HG03039 (cell line): ENCODE measurements at regions not wholly inside any gene's neighbourhood (a gene's known extent, or its start where the extent isn't known, plus 50 kb on each side); places are given as distances from the start of the nearest gene placed in this dataset.
"Not testable (repeated sequence)": the region's sequence is repeated elsewhere in the genome, so short reads cannot be mapped to it uniquely, and the experiment has no call there.

ENCODE experiments used
- ATAC-seq: cut with Tn5 transposase; IDR thresholded peaks from one replicate; pipeline ENCODE4 v1.9.1; 2021; ENCODE audit warnings: mild to moderate bottlenecking, moderate library complexity; ENCODE audit not compliant: unreplicated experiment

DNA sequence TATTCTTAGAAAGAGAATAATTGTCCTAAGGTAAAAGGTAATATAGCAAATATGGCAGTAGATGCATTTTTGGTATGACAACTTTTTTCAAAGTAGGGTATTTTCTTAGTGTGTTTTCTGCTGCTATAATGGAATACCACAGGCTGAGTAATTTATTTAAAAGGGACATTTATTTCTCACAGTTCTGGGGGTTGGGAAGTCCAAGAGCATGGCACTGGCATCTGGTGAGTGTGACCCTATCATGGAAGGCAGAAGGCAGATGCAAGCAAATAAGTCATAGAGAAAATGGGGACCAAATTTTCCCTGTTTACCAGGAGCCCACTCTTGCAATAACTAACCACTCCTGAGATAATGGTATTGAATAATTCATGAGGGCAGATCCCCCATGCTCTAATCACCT is 922.5 kb upstream of the MAN1A1 start:
- no peak for ATAC-seq

DNA sequence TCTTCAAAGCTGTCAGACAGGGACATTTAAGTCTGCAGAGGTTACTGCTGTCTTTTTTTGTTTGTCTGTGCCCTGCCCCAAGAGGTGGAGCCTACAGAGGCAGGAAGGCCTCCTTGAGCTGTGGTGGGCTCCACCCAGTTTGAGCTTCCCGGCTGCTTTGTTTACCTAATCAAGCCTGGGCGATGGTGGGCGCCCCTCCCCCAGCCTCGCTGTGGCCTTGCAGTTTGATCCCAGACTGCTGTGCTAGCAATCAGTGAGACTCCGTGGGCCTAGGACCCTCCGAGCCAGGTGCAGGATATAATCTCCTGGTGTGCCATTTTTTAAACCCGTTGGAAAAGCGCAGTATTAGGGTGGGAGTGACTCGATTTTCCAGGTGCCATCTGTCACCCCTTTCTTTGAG is 918.7 kb upstream of the MAN1A1 start:
- ATAC-seq = not testable (repeated sequence)

DNA sequence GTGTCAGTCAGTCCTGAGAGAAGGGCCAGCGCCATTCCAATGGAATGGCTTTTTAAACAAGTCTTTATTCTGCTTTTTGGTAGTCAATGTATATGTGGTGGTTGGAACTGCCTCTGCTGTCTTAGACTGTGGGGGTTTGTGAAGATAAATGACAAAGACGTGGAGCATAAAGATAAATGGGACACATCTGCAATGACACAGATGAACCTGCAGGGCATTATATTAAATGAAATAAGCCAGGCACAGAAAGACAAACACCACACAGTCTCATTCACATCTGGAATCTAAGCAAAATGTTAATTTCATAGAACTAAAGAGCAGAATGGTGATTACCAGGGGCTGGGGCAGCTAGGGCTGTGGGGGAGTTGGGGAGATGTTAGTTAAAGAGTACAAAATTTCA is 912.8 kb upstream of the MAN1A1 start:
- no peak for ATAC-seq

DNA sequence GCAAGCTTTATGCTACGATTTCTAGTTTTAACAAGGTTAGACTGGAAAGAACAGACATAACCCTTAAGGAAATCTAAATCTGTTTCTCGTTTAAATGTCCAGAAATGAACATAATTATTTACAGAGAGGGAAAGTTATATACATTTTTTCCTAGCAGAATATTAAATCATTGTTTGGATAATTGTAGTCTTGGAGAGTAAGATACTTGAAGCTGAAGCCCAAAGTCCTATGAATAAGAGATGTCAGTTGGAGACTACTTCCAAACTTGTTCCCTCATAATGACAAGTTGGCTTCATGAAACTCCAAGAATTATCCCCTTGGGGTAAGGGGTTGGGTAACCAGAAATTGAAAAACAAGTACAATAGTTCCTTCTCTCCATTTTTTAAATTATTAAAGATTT is 911.1 kb upstream of the MAN1A1 start:
- no peak for ATAC-seq

DNA sequence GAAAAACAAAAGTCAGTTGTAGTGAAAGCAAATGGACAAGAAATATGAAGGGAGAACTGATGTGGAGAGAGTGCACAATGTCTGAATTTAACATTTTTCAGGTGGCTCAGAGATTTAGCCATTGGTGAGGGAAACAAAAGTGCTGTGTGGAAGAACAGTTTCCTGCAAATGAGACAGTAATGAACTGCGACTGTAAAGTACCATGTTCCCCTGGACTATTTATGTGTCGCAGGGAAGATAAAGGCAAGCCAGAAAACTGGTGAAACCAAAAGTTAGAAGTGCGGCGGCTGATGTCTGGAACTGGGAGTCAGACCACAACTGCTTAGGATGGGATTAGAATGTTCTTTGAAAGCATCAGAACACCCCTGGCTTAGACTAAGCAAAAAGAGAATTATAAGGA is 905.1 kb upstream of the MAN1A1 start:
- ATAC-seq = no peak

DNA sequence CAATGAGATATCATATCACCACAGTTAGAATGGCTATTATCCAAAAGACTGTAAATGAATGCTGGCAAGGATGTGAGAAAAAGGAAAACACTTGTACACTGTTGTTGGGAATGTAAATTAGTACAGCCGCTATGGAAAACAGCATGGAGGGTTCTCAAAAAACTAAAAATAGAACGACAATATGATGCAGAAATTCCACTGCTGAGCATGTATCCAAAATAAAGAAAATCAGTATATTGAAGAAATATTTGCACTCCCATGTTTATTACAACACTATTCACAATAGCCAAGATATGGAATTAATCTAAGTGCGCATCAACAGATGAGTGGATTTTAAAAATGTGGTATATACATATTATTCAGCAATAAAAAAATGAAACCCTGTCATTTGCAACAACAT is 898.9 kb upstream of the MAN1A1 start:
- no peak for ATAC-seq

DNA sequence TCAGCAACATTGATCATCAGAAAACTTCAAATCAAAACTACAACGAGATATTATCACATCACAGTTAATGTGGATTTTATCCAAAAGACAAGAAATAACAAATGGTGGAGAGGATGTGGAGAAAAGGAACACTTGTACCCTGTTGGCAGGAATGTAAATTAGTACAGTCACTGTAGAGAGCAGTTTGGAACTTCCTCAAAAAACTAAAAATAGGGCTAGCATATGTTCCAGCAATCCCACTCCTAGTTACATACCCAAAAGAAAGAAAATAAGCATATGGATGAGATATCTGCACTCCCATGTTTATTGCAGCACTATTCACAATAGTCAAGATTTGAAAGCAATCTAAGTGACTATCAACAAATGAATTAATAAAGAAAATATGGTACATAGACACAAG is 887.7 kb upstream of the MAN1A1 start:
- ATAC-seq = no peak

DNA sequence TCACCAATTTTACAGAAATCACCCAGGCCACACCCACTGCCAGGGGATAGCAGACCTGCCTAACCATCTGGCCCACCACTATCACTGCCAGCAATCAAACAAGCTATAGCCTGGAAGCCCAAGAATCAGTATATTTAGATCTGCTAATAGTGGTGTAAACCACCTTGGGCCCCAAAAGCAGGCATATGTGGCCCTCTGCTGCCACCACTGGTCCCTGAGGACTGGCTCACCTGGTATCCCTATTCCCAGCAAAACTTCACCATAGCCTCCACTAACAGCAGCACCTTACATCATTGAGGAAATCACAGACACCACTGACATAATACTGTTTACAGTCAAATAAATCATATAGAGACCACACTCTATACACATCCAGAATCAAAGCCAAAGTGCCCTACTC is 880.4 kb upstream of the MAN1A1 start:
- ATAC-seq = no peak

DNA sequence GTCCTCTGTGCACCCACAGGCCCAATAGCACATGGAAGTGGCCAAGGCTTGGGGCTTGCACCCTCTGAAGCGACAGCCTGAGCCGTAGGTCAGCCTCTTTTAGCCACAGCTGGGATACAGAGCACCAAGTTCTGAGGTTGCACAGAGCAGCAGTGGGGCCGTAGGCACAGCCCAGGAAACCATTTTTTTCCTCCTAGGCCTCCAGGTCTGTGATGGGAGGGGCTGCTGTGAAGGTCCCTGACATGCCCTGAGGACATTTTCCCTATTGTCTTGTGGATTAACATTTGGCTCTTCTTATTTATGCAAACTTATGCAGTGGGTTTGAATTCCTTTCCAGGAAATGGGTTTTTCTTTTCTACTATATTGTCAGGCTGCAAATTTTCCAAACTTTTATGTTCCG is 878.7 kb upstream of the MAN1A1 start:
- no peak for ATAC-seq

DNA sequence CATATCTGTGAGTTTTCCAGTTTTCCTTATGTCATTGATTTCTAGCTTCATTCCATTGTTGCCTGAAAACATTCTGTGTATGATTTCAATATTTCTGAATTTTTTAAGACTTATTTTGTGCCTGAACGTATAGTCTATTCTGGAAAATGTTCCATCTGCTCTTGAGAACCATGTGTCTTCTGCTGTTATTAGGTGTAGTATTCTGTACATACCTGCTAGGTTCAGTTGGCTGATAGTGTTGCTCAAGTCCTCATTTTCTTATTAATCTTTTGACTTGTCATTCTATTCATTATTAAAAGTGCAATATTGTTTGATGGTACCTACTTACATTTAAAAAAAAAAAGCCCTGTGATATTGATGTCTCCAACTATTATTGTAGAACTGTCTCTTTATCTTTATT is 869.8 kb upstream of the MAN1A1 start:
- no peak for ATAC-seq

DNA sequence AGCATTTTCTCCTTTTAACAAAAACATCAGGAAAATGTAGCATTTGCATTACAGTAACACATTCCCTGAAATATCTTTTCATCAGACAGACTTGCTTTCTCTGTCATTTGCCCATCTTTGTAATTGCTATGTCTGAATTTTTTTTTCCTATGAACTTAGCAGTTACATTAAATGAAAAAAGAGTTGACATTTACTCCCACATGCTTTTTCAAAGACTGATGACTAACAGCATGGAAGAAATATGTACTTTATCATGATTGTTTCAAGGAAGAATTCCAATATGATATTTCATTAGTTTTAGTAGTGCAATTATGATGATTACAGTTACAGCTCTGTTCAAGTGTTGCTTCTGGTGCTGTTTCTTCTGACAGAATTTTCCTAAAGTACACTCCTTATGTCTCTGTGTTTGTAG is 864.5 kb upstream of the MAN1A1 start:
- no peak for ATAC-seq

DNA sequence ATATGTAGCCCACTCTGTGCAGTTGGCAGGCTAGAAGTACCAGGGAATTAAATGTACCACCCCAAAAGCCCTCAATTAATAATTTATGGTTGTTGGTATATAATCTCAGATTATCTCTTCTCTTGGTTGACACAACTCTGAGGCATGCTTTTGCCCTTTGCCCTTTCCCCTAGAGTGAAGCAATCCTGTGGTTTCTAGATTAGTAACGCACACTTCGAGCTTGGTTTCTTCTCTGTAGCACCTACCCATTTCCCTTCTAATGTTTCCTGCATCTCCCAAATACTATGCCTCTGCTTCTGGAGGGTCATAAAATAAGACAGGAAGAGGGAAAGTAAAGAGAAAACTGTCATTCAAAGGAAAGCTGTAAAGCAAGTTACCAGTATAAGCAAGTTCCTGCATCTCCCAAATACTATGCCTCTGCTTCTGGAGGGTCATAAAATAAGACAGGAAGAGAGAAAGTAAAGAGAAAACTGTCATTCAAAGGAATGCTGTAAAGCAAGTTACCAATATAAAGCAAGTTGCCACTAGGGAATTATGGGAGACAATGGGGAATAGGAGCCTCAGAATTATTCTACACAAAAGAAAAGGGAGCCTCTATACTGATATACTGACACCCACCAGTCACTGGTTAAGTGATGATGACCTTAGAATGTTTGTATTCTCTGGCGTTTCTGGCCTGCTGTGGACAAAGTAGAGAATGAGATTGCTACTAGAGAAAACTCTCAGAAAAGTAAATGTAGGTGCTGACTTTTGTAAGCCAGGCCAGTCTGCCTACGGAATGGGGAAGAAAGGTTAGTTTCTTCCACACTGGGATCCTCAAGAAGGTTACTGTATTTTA is 862.6 kb upstream of the MAN1A1 start:
- no peak for ATAC-seq

DNA sequence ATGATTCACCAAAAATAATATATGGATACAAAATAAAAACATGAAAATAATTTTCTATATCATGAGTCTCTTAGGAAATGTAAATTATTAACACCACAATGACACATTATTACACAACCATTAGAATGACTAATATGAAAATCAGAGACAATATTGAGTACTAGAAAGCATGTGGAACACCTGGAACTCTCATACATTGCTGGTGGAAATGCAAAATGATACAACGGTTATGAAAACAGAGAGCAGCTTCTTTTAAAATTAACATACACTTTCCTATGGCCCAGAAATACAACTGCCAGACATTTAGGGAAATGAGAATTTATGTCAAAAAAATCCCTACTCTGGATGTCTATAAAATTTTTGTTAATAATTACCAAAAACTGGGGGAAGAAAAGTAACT is 853.3 kb upstream of the MAN1A1 start:
- no peak for ATAC-seq

DNA sequence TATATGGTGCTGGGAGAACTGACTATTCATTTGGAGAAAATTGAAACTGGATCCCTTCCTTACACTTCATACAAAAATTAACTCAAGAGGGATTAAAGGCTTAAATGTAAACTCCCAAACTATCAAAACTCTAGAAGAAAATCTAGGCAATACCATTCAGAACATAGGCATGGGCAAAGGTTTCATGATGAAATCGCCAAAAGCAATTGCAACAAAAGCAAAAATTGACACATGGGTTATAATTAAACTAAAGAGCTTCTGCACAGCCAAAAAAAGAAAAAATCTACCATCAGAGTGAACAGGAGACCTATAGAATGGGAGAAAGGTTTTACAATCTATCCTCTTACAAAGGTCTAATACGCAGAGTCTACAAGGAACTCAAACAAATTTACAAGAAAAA is 851.3 kb upstream of the MAN1A1 start:
- no peak for ATAC-seq

DNA sequence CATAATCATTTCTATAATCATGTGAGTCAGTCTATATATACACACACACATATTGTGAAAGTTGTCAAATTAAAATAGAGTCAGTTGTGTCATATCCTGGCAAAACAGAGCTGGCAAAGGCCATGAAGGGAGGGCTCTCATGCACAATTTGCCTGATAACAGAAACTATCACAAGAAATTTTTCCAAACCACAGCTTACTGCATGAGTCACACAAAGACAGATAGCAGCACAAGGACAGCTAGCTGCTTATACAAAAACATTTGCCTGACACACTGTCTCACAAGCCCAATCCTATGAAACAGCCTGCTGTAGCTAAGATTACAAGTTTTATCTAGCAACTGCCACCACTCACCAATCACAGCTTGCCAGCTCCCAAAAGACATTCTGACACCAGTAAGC is 848.5 kb upstream of the MAN1A1 start:
- no peak for ATAC-seq

DNA sequence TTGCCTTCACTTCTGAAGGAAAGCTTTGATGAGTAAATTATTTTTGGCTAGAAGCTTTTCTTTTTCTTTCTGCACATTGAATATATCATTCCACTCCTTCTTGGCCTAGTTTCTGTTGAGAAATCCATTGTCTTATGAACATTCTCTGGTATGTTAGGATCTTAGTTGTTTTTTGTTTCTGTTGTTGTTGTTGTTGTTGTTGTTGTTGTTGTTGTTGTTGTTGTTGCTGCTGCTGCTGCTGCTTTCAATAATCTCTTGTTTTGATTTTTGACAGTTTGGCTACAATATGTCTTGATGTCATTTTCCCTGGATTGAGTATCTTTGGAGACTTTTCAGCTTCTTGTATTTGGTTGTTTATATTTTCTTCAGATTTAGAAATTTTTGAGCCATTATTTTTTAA is 836.5 kb upstream of the MAN1A1 start:
- ATAC-seq = no peak

DNA sequence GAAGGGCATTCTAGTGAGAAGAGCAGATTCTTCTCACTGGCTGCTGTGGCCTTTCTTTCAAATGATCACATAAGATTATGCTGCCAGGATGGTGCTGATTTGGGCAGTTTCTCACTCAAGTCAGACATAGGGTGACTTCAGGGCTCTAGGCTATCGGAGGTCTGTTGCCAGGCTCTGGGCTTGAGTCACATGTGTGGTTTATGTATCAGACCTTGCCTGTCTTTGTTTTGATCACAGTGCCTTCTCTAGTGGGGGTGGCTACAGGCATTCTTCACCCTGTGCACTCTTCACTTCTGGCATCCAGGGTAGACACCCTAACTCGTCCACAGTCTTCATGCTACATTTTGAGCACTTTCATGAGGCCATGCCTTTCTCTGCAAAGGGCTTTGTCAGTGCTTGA is 823.7 kb upstream of the MAN1A1 start:
- ATAC-seq = no peak

DNA sequence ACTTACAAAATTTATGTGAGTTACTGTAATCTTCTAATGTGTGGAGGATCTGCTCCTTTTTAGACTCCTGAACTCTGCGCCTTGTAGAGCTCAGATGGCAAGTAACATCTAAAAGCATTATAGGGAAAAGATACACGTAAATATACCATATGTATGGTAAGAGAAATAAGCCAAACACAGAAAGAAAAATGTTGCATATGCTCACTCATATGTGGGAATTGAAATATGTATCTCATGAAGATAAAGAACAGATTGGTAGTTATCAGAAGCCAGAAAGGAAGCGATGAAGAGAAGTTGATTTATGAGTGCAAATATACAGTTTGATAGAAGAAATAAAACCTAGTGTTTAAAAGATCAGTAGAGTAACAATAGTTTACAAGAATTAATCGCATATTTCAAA is 815.0 kb upstream of the MAN1A1 start:
- ATAC-seq = no peak

DNA sequence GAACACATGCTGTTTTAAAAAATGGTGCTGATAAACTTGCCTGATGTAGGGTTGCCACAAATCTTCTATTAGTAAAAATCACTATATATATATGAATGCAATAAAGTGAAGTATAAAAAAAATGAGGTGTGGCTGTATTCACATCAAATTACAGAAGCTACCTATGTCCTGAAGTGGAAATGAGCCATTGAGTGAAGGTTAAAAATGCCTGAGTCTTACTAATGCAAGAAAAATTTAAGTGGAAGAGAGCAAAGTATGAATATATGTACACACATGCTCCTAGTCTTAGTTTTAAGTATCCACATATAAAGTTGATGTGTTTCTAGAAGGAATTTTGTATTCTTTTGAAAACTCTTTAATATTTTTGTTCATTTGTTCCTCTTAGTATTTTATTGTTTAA is 808.3 kb upstream of the MAN1A1 start:
- ATAC-seq = no peak

DNA sequence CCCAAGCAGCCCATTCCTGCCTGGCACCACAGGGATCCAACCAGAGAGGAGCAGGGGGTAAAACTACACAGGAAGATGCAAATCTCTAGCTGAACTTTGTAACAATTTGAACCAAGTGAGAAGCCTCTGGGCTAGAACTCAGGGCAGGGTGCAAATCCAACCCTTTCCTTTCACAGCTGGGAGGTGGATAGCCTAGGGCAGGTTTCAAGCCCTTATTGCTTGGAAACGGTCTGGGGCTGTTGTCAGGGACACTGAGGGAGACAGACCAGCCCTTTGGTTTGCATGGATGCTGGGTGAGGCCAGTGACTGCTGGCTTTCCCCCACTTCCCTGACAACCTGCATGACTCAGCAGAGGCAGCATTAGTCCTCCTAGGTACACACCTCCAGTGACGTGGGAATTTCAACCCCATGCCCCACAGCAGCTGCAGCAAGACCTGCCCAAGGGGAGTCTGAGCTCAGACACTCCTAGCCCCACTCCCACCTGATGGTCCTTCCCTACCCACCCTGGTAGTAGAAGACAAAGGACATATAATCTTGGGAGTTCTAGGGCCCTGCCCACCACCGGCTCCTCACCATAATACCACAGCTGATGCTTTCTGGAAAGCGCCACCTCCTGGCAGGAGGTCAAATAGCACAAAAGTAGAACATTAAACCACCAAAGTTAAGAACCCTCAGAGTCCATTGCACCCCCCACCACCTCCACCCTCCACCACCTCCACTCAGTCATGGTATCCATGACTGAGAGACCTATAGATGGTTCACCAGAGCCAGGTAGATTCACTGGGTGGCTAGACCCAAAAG is 797.7 kb upstream of the MAN1A1 start:
- ATAC-seq = no peak

DNA sequence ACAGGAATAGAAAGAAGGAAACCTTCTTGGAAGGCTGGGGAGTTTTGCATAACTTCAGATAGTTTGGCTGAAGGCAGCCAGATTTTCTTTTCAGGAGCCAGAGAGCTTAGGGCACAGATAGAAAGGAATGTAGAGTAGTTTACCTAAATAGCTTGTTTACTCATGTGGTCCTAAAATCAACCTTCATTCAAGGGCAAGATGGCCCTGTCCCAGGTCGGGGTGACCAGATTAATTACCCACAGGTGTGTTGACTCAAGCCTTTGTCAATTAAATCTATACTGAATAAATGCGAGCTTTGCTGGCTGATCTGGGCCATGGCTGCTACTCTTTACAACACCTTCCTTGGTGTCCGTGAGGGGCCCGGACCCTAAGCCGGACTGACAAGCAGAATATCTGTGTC is 792.0 kb upstream of the MAN1A1 start:
- no peak for ATAC-seq

DNA sequence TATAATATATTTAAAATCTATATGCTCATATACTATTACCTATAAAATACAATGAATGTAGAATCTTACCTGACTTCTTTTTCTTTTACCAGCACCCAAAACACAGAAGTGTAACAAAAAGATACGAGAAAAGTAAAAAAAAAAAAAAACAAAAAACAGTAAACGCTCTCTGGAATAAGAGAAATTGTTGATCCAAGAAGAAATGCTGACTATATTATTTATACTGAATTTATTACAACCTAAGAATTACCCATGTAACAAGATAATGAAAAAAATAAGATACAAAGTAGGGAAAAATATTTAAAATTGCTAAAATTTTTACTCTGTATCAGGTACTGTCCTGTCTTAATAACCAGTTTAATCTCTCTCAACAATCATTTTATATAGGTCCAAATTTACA is 787.9 kb upstream of the MAN1A1 start:
- ATAC-seq = no peak
